ENCODE measurements at regions not wholly inside any gene's neighbourhood (a gene's known extent, or its start where the extent isn't known, plus 50 kb on each side); places are given as distances from the start of the nearest gene placed in this dataset.

DNA sequence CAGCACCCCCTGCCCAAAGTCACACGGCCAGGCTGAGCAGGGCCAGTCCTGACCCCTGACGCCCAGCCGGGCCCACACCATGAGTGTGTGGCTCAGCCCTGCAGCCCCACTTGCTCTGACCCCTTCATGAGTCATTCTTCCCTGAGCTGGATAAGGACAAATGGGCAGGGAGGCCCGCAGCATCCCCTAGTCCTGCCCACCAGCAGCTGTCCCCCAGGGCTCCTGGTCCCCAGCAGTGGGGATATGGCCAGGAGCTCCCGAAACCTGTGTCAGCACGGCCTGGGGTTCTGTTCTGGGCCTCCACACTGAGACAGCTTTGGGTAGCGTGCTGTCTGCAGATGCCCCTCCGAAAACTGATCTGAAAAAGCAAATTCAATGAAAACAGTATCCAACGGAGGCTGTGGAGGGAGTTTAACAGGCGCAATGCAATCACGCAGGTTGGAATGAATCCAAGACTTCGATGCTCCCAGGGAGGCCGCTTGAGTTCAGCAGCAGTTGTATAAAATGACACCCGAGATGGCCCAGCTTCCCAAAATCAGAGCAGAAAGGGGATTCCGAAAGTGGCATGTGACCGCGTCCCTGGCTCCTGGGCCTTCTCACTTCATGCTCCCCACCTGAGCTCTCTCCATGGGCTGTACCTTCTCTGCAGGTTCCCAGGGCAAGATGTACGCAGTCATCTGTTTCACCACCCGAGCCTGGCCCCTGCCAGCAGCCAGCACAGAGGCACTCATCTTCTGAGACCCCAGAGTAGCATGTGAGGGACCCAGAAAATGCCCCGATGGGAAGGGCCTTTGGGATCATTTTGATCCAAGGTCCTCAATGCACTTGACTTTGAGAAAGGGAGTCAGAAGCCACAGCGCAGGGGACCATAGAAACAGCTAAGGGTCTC lies 214.1 kb downstream of the USP6NL start:
- H3K9me1 ChIP-seq (ENCODE audit: control insufficient read depth, insufficient read depth, low read length) = no peaks in the 10 kb centered on the region
- no peak for ATAC-seq
- no peak overlapping the region for H2AFZ ChIP-seq (ENCODE audit: low read depth, low read length)
- no peak overlapping the region for H3K4me2 ChIP-seq (ENCODE audit: insufficient read depth, low read length)
- in situ Hi-C loops (cut with MboI) = no loop called here
- peaks cover 42 to 66% of the 10 kb centered on the region in 2 experiments for H3K27me3 ChIP-seq (ENCODE audit: control insufficient read depth in 2 of 2, insufficient read depth in 2 of 2, low read length in 2 of 2)
- POLR2A ChIA-PET = interaction anchor here (0.6 kb wide), 1 partner anchor 166 kb away, joined by 3 read pairs; no protein-coding TSS in a partner anchor
- CTCF ChIA-PET (ENCODE audit: low intra/inter-chr PET ratio) = no interaction called here
- no peak overlapping the region; a peak in 1 of 4 replicates for H3K9ac ChIP-seq (ENCODE audit: insufficient read depth in 1 of 2, low read depth in 2 of 2, low read length in 2 of 2)
- H3K36me3 ChIP-seq (ENCODE audit: control insufficient read depth, insufficient read depth, low read length) = no peaks in the 10 kb centered on the region
- WGBS (ENCODE audit: insufficient coverage, low coverage, missing lambda C conversion rate) = 3% methylated on average over 20 of the region's 21 CpGs
- intact Hi-C loops (cut with micrococcal nuclease) = no loop called here
- DNase-seq (ENCODE audit: extremely low read depth in 1 of 4, low spot score in 3 of 4) = no peak
- no peak overlapping the region for H3K27ac ChIP-seq (ENCODE audit: extremely low read depth, low read depth, low read length)
- TF ChIP-seq CBFA2T3 (IDR thresholded peaks at IDR 0.05) (no peak), NFIC (IDR thresholded peaks at IDR 0.05) (0 out of 2 replicates have a peak, but pooled peaks have one; percentile 15)
- H3K4me3 ChIP-seq = no peak overlapping the region
- BruUV-seq (replicated peaks) = no TSS peak
- H3K9me3 ChIP-seq (replicated peaks; ENCODE audit: control insufficient read depth, insufficient read depth, low read depth, low read length) = no peaks in the 10 kb centered on the region
- FAIRE-seq = no peak
- H3K4me1 ChIP-seq (replicated peaks in 1 of 2; ENCODE audit: control insufficient read depth in 2 of 2, insufficient read depth in 2 of 2, low read length in 2 of 2) = peaks cover 0 to 4% of the 10 kb centered on the region in 2 experiments; a peak in 1 of 5 replicates
- H3K79me2 ChIP-seq (ENCODE audit: control insufficient read depth, insufficient read depth, low read length) = no peaks in the 10 kb centered on the region
- peaks cover 3% of the 10 kb centered on the region; the same call in 1 of the 2 replicates for H4K20me1 ChIP-seq (replicated peaks; ENCODE audit: control insufficient read depth, insufficient read depth, low read length)

DNA sequence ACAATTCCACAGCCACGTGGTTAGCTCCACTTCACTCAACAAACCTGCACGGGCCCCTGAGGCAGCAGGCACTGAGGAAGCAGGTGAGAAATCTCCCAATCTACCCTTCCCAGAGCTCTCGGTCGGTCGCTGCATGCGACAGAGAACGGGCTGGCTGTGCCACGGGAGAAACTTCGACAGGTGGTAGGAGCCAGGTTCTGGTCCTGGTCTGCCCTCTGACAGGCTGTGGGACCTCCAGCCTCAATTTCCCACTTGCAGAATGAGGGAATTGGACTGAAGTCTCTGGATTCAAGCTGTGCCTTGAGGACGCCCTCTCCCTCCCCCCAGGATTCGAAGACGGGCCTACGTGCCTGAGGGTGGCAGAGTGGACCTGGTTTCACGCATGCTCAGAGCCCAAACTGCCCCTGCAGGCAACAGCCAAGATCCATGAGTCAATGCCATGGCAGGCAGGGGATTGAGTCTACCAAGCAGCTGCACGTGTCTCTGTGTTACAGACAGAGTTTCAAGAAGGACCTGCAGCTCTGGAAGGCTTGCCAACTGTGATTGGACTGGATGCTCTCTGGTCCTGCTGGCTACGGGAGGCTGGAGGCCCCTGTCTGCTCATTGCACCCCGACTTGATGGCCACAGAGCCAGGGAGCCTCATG lies 215.0 kb downstream of the USP6NL start:
- no peaks in the 10 kb centered on the region for H3K36me3 ChIP-seq (ENCODE audit: control insufficient read depth, insufficient read depth, low read length)
- no peak overlapping the region for H3K9ac ChIP-seq (ENCODE audit: insufficient read depth in 1 of 2, low read depth in 2 of 2, low read length in 2 of 2)
- no peaks in the 10 kb centered on the region for H3K9me3 ChIP-seq (replicated peaks; ENCODE audit: control insufficient read depth, insufficient read depth, low read depth, low read length)
- in situ Hi-C loops (cut with MboI) (no loop called here), intact Hi-C loops (cut with micrococcal nuclease) (no loop called here)
- no TSS peak for BruUV-seq (replicated peaks)
- H3K4me3 ChIP-seq = no peak overlapping the region
- peaks cover 0 to 4% of the 10 kb centered on the region in 2 experiments; a peak in 1 of 5 replicates for H3K4me1 ChIP-seq (replicated peaks in 1 of 2; ENCODE audit: control insufficient read depth in 2 of 2, insufficient read depth in 2 of 2, low read length in 2 of 2)
- ATAC-seq = no peak
- no peak for FAIRE-seq
- no peaks in the 10 kb centered on the region for H3K9me1 ChIP-seq (ENCODE audit: control insufficient read depth, insufficient read depth, low read length)
- CTCF ChIA-PET (ENCODE audit: low intra/inter-chr PET ratio) = no interaction called here
- POLR2A ChIA-PET = interaction anchor here (0.6 to 0.7 kb wide), 3 partner anchors 13 to 980 kb away, joined by 3 read pairs; no protein-coding TSS in a partner anchor
- no peaks in the 10 kb centered on the region for H3K79me2 ChIP-seq (ENCODE audit: control insufficient read depth, insufficient read depth, low read length)
- H3K27me3 ChIP-seq (ENCODE audit: control insufficient read depth in 2 of 2, insufficient read depth in 2 of 2, low read length in 2 of 2) = peaks cover 42 to 70% of the 10 kb centered on the region in 2 experiments
- H3K4me2 ChIP-seq (ENCODE audit: insufficient read depth, low read length) = no peak overlapping the region
- peaks cover 3% of the 10 kb centered on the region; the same call in 1 of the 2 replicates for H4K20me1 ChIP-seq (replicated peaks; ENCODE audit: control insufficient read depth, insufficient read depth, low read length)
- no peak for DNase-seq (ENCODE audit: extremely low read depth in 1 of 4, low spot score in 3 of 4)
- H2AFZ ChIP-seq (ENCODE audit: low read depth, low read length) = no peak overlapping the region
- 1% methylated on average over 13 of the region's 17 CpGs for WGBS (ENCODE audit: insufficient coverage, low coverage, missing lambda C conversion rate)
- no peak overlapping the region for H3K27ac ChIP-seq (ENCODE audit: extremely low read depth, low read depth, low read length)
- TF ChIP-seq ELF2 (CRISPR knock-in tag; IDR thresholded peaks at IDR 0.05) (no peak), CREM (IDR thresholded peaks at IDR 0.05; ENCODE audit: low read depth) (no peak), PYGO2 (tag; IDR thresholded peaks at IDR 0.05) (no peak), EP300 (IDR thresholded peaks at IDR 0.05; ENCODE audit: low read length) (no peak), ESRRB (CRISPR knock-in tag; IDR thresholded peaks at IDR 0.05; ENCODE audit: borderline replicate concordance) (no peak), POLR3A (IDR thresholded peaks at IDR 0.05; ENCODE audit: borderline replicate concordance, extremely low read depth, insufficient read depth, insufficient read length) (no peak), NR3C1 (CRISPR knock-in tag; IDR thresholded peaks at IDR 0.05) (no peak)
- TF ChIP-seq, protein P1, sequence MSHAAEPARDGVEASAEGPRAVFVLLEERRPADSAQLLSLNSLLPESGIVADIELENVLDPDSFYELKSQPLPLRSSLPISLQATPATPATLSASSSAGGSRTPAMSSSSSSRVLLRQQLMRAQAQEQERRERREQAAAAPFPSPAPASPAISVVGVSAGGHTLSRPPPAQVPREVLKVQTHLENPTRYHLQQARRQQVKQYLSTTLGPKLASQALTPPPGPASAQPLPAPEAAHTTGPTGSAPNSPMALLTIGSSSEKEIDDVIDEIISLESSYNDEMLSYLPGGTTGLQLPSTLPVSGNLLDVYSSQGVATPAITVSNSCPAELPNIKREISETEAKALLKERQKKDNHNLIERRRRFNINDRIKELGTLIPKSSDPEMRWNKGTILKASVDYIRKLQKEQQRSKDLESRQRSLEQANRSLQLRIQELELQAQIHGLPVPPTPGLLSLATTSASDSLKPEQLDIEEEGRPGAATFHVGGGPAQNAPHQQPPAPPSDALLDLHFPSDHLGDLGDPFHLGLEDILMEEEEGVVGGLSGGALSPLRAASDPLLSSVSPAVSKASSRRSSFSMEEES (CRISPR knock-in tag; IDR thresholded peaks at IDR 0.05) = no peak
- TF ChIP-seq, protein P2, sequence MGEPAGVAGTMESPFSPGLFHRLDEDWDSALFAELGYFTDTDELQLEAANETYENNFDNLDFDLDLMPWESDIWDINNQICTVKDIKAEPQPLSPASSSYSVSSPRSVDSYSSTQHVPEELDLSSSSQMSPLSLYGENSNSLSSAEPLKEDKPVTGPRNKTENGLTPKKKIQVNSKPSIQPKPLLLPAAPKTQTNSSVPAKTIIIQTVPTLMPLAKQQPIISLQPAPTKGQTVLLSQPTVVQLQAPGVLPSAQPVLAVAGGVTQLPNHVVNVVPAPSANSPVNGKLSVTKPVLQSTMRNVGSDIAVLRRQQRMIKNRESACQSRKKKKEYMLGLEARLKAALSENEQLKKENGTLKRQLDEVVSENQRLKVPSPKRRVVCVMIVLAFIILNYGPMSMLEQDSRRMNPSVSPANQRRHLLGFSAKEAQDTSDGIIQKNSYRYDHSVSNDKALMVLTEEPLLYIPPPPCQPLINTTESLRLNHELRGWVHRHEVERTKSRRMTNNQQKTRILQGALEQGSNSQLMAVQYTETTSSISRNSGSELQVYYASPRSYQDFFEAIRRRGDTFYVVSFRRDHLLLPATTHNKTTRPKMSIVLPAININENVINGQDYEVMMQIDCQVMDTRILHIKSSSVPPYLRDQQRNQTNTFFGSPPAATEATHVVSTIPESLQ (CRISPR knock-in tag; IDR thresholded peaks at IDR 0.05) = no peak

All from K562 (cell line).